Esophagus squamous epithelium (tissue), 5 donors: ENCODE measurements at regions not wholly inside any gene's neighbourhood (a gene's known extent, or its start where the extent isn't known, plus 50 kb on each side); places are given as distances from the start of the nearest gene placed in this dataset.

Experiments used
- DNase-seq: peaks from one replicate; lab custom pipeline; 2025; lab: John Stamatoyannopoulos, UW
- H3K27ac ChIP-seq, 4 donors: fragments of 200-600 bp; sonication (generic); one replicate each; pipeline ENCODE4 v1.5.1; 2016 to 2019; ENCODE audit warnings: mild to moderate bottlenecking in 1 of 4
- H3K27me3 ChIP-seq, 4 donors: fragments of 200-600 bp; sonication (generic); 1 replicate in 3 of 4; 2 replicates in 1 of 4; pipeline versions ENCODE4 v1.5.1 to v1.6.0; 2017 to 2021; ENCODE audit warnings: antibody characterized with exemption in 1 of 4
- H3K36me3 ChIP-seq, 3 donors: fragments of 200-600 bp; sonication (generic); one replicate each; pipeline ENCODE4 v1.5.1; 2016 to 2019
- H3K4me1 ChIP-seq, 3 donors: fragments of 200-600 bp; sonication (generic); one replicate each; pipeline ENCODE4 v1.5.1; 2017 to 2019
- H3K4me3 ChIP-seq, 4 donors: fragments of 200-600 bp; sonication (generic); 1 replicate in 3 of 4; 2 replicates in 1 of 4; pipeline ENCODE4 v1.5.1; 2016 to 2019; ENCODE audit warnings: mild to moderate bottlenecking in 2 of 4, moderate library complexity in 1 of 4
- H3K9me3 ChIP-seq, 3 donors: fragments of 200-600 bp; sonication (generic); one replicate each; pipeline ENCODE4 v1.5.1; 2016 to 2019
- CTCF ChIP-seq, 6 experiments: fragments of 450-650 bp in 4 of 6; fragments of 200-600 bp in 2 of 6; sonication (generic) in 2 of 6; IDR thresholded peaks; one replicate each; pipeline ENCODE4 v1.5.1; 2016 to 2019; ENCODE audit warnings: antibody characterized with exemption in 6 of 6, mild to moderate bottlenecking in 4 of 6, moderate library complexity in 4 of 6
- POLR2A ChIP-seq, 4 donors: fragments of 450-650 bp; IDR thresholded peaks; one replicate each; pipeline ENCODE4 v1.6.1; 2017; ENCODE audit warnings: antibody characterized with exemption in 4 of 4, mild to moderate bottlenecking in 4 of 4, moderate library complexity in 3 of 4
- WGBS, 2 donors: methylation state at CpG; one replicate each; pipeline ENCODE4 v1.1.5; 2018; 5-methylcytosine and 5-hydroxymethylcytosine counted together
- intact Hi-C: fragments of 100-400 bp; cut with DNase I; formaldehyde crosslinking; loops from one replicate; pipeline ENCODE4 v1.15.0; 2022
- donor health status: DM: yes; HTN: yes; CAD: no.

GRCh38 chr4:151530230-151530629 lies 121.3 kb downstream of the FHIP1A start:
- Histone ChIP-seq H3K9me3 (no peaks in the 10 kb centered on the region), H3K4me3 (no peak overlapping the region), H3K27ac (no peak overlapping the region), H3K4me1 (peaks cover 0 to 3% (median 0%) of the 10 kb centered on the region in 3 donors), H3K36me3 (no peaks in the 10 kb centered on the region), H3K27me3 (no peaks in the 10 kb centered on the region)
- intact Hi-C loops, result no loop called here
- 57 to 60% methylated on average over 2 of the region's 2 CpGs for WGBS, 2 donors
- no peak for DNase-seq
- TF ChIP-seq CTCF (IDR thresholded peaks at IDR 0.05) (no peak), POLR2A (IDR thresholded peaks at IDR 0.05) (no peak)

GRCh38 chr4:151530783-151531182 lies 121.8 kb downstream of the FHIP1A start:
- Histone ChIP-seq H3K36me3 (no peaks in the 10 kb centered on the region), H3K9me3 (no peaks in the 10 kb centered on the region), H3K27ac (no peak overlapping the region), H3K27me3 (no peaks in the 10 kb centered on the region), H3K4me3 (no peak overlapping the region), H3K4me1 (no peaks in the 10 kb centered on the region)
- no peak for TF ChIP-seq CTCF (IDR thresholded peaks at IDR 0.05)
- TF ChIP-seq POLR2A (IDR thresholded peaks at IDR 0.05), result no peak
- no peak for DNase-seq
- 65 to 69% methylated on average over 1 of the region's 1 CpG for WGBS, 2 donors
- intact Hi-C loops, result no loop called here

GRCh38 chr4:151532001-151532708 lies 123.2 kb downstream of the FHIP1A start:
- no peak for TF ChIP-seq CTCF (IDR thresholded peaks at IDR 0.05)
- TF ChIP-seq POLR2A (IDR thresholded peaks at IDR 0.05), result no peak
- Histone ChIP-seq H3K9me3 (no peaks in the 10 kb centered on the region), H3K27me3 (no peaks in the 10 kb centered on the region), H3K4me3 (no peak overlapping the region), H3K36me3 (no peaks in the 10 kb centered on the region), H3K4me1 (no peaks in the 10 kb centered on the region), H3K27ac (no peak overlapping the region)
- 73 to 76% methylated on average over 5 to 6 of the region's 6 CpGs for WGBS, 2 donors
- no peak for DNase-seq
- intact Hi-C loops, result no loop called here

GRCh38 chr4:151534195-151534594 lies 125.2 kb downstream of the FHIP1A start:
- Histone ChIP-seq H3K36me3 (no peaks in the 10 kb centered on the region), H3K9me3 (no peaks in the 10 kb centered on the region), H3K4me3 (no peak overlapping the region), H3K4me1 (no peaks in the 10 kb centered on the region), H3K27ac (no peak overlapping the region), H3K27me3 (no peaks in the 10 kb centered on the region)
- no peak for TF ChIP-seq POLR2A (IDR thresholded peaks at IDR 0.05)
- TF ChIP-seq CTCF (IDR thresholded peaks at IDR 0.05), result no peak
- DNase-seq, result no peak
- WGBS, 2 donors, result 35 to 67% methylated on average over 1 of the region's 1 CpG
- intact Hi-C loops, result no loop called here

- Histone ChIP-seq H3K36me3 (no peaks in the 10 kb centered on the region), H3K27me3 (no peaks in the 10 kb centered on the region), H3K9me3 (no peaks in the 10 kb centered on the region), H3K27ac (no peak overlapping the region), H3K4me3 (no peak overlapping the region), H3K4me1 (peaks cover 0 to 5% (median 0%) of the 10 kb centered on the region in 3 donors)
- TF ChIP-seq CTCF (IDR thresholded peaks at IDR 0.05) (no peak), POLR2A (IDR thresholded peaks at IDR 0.05) (no peak)
- intact Hi-C loops, result no loop called here
- DNase-seq, result no peak
Measured at GRCh38 chr4:151535366-151535765, 126.4 kb downstream of the FHIP1A start.
